Activated T-cell treated with anti-CD3 and anti-CD28 coated beads, Interleukin-2, amount 50 U/mL, for 72 hours (primary cell): ENCODE measurements at regions not wholly inside any gene's neighbourhood (a gene's known extent, or its start where the extent isn't known, plus 50 kb on each side); places are given as distances from the start of the nearest gene placed in this dataset.

Source experiments
- ATAC-seq, 2 donors: fragments of 150-1000 bp; cut with Tn5 transposase; replicated peaks in 1 of 2; 2 replicates each; pipeline ENCODE4 v1.10.0; 2021; ENCODE audit warnings: moderate library complexity in 2 of 2, mild to moderate bottlenecking in 1 of 2
- DNase-seq, 2 donors: peaks; one replicate each; pipeline ENCODE4 v3.0.0; 2021 to 2022; ENCODE audit warnings: mixed read lengths in 1 of 2
- H3K27ac Mint-ChIP-seq: one replicate; pipeline ENCODE4 v1.8.0; 2022; ENCODE audit warnings: mild to moderate bottlenecking, moderate library complexity, mixed read lengths
- H3K27me3 Mint-ChIP-seq: one replicate; pipeline ENCODE4 v1.8.0; 2022; ENCODE audit warnings: low read depth, mixed read lengths
- H3K36me3 Mint-ChIP-seq, 2 donors: one replicate each; pipeline ENCODE4 v1.8.0; 2022; ENCODE audit warnings: mixed read lengths in 2 of 2, mild to moderate bottlenecking in 1 of 2; ENCODE audit not compliant: insufficient read depth in 2 of 2
- H3K4me1 Mint-ChIP-seq: one replicate; pipeline ENCODE4 v1.8.0; 2022; ENCODE audit warnings: low read depth, mixed read lengths
- H3K4me3 Mint-ChIP-seq, 2 donors: one replicate each; pipeline ENCODE4 v1.8.0; 2022; ENCODE audit warnings: mild to moderate bottlenecking in 2 of 2, mixed read lengths in 2 of 2, moderate library complexity in 2 of 2
- H3K9me3 Mint-ChIP-seq, 2 donors: one replicate each; pipeline ENCODE4 v1.8.0; 2022; ENCODE audit warnings: mixed read lengths in 2 of 2

GRCh38 chr18:28961669-28962228 is 784.8 kb upstream of the CDH2 start:
- Mint-ChIP-seq H3K9me3 (peaks cover 3 to 7% of the 10 kb centered on the region in 2 donors), H3K27me3 (no peaks in the 10 kb centered on the region), H3K4me3 (no peak overlapping the region), H3K4me1 (no peaks in the 10 kb centered on the region), H3K27ac (no peak overlapping the region), H3K36me3 (peaks cover 2 to 3% of the 10 kb centered on the region in 2 donors)
- DNase-seq (no peak), ATAC-seq (no peak)

GRCh38 chr18:28960146-28960545 is 783.2 kb upstream of the CDH2 start:
- H3K4me3 Mint-ChIP-seq, result no peak overlapping the region
- H3K27ac Mint-ChIP-seq, result no peak overlapping the region
- DNase-seq (no peak), ATAC-seq (no peak)
- H3K9me3 Mint-ChIP-seq, result peaks cover 3 to 10% of the 10 kb centered on the region in 2 donors
- no peaks in the 10 kb centered on the region for H3K4me1 Mint-ChIP-seq
- H3K27me3 Mint-ChIP-seq, result no peaks in the 10 kb centered on the region
- H3K36me3 Mint-ChIP-seq, result peaks cover 2 to 3% of the 10 kb centered on the region in 2 donors

GRCh38 chr18:28952339-28952738 is 775.4 kb upstream of the CDH2 start:
- no peak for ATAC-seq

GRCh38 chr18:28947900-28948299 is 771.0 kb upstream of the CDH2 start:
- H3K4me1 Mint-ChIP-seq, result no peaks in the 10 kb centered on the region
- H3K27ac Mint-ChIP-seq, result no peak overlapping the region
- ATAC-seq, result no peak
- H3K36me3 Mint-ChIP-seq, result peaks cover 0 to 4% of the 10 kb centered on the region in 2 donors
- no peak overlapping the region for H3K4me3 Mint-ChIP-seq
- DNase-seq, result no peak
- H3K27me3 Mint-ChIP-seq, result no peaks in the 10 kb centered on the region
- H3K9me3 Mint-ChIP-seq, result peaks cover 9 to 10% of the 10 kb centered on the region in 2 donors

More at GRCh38 chr18:28952339-28952738, 775.4 kb upstream of the CDH2 start:
- no peak overlapping the region for H3K27ac Mint-ChIP-seq
- no peaks in the 10 kb centered on the region for H3K27me3 Mint-ChIP-seq
- no peak overlapping the region for H3K4me3 Mint-ChIP-seq
- no peak for DNase-seq
- peaks cover 13 to 15% of the 10 kb centered on the region in 2 donors for H3K9me3 Mint-ChIP-seq
- peaks cover 1 to 4% of the 10 kb centered on the region in 2 donors for H3K36me3 Mint-ChIP-seq
- H3K4me1 Mint-ChIP-seq, result no peaks in the 10 kb centered on the region

- H3K4me3 Mint-ChIP-seq, result no peak overlapping the region
- no peaks in the 10 kb centered on the region for H3K4me1 Mint-ChIP-seq
- DNase-seq (no peak), ATAC-seq (no peak)
- H3K9me3 Mint-ChIP-seq, result peaks cover 6% of the 10 kb centered on the region in 2 donors
- H3K36me3 Mint-ChIP-seq, result peaks cover 0 to 2% of the 10 kb centered on the region in 2 donors
- no peak overlapping the region for H3K27ac Mint-ChIP-seq
- no peaks in the 10 kb centered on the region for H3K27me3 Mint-ChIP-seq
These were observed 769.5 kb upstream of the CDH2 start for GRCh38 chr18:28946471-28946870.

GRCh38 chr18:28922936-28923335 is 746.0 kb upstream of the CDH2 start:
- ATAC-seq (no peak), DNase-seq (no peak)
- peaks cover 2 to 9% of the 10 kb centered on the region in 2 donors for H3K9me3 Mint-ChIP-seq
- H3K36me3 Mint-ChIP-seq, result peaks cover 0 to 1% of the 10 kb centered on the region in 2 donors
- no peak overlapping the region for H3K4me3 Mint-ChIP-seq
- no peaks in the 10 kb centered on the region for H3K4me1 Mint-ChIP-seq
- no peak overlapping the region for H3K27ac Mint-ChIP-seq
- H3K27me3 Mint-ChIP-seq, result no peaks in the 10 kb centered on the region

GRCh38 chr18:28916456-28916855 is 739.5 kb upstream of the CDH2 start:
- Mint-ChIP-seq H3K9me3 (peaks cover 8 to 17% of the 10 kb centered on the region in 2 donors), H3K36me3 (peaks cover 0 to 1% of the 10 kb centered on the region in 2 donors)
- no peak for ATAC-seq

GRCh38 chr18:28905509-28905908 is 728.6 kb upstream of the CDH2 start:
- no peaks in the 10 kb centered on the region for H3K27me3 Mint-ChIP-seq
- H3K4me1 Mint-ChIP-seq, result no peaks in the 10 kb centered on the region
- peaks cover 3 to 4% of the 10 kb centered on the region in 2 donors for H3K36me3 Mint-ChIP-seq
- no peak overlapping the region for H3K27ac Mint-ChIP-seq
- ATAC-seq, result no peak
- peaks cover 8 to 11% of the 10 kb centered on the region in 2 donors for H3K9me3 Mint-ChIP-seq
- H3K4me3 Mint-ChIP-seq, result no peak overlapping the region
- DNase-seq, result no peak

More at GRCh38 chr18:28916456-28916855, 739.5 kb upstream of the CDH2 start:
- DNase-seq, result no peak
- Mint-ChIP-seq H3K4me1 (no peaks in the 10 kb centered on the region), H3K27me3 (no peaks in the 10 kb centered on the region), H3K4me3 (no peak overlapping the region), H3K27ac (no peak overlapping the region)

GRCh38 chr18:28904789-28905364 is 727.9 kb upstream of the CDH2 start:
- Mint-ChIP-seq H3K36me3 (peaks cover 3 to 4% of the 10 kb centered on the region in 2 donors), H3K27ac (peak overlapping the region; percentile 1), H3K4me3 (no peak overlapping the region), H3K9me3 (peaks cover 8 to 11% of the 10 kb centered on the region in 2 donors), H3K27me3 (no peaks in the 10 kb centered on the region), H3K4me1 (no peaks in the 10 kb centered on the region)
- ATAC-seq (no peak), DNase-seq (no peak)

- Mint-ChIP-seq H3K36me3 (peaks cover 3 to 4% of the 10 kb centered on the region in 2 donors), H3K27me3 (no peaks in the 10 kb centered on the region), H3K4me3 (no peak overlapping the region), H3K27ac (no peak overlapping the region), H3K9me3 (peaks cover 11 to 14% of the 10 kb centered on the region in 2 donors), H3K4me1 (no peaks in the 10 kb centered on the region)
- no peak for DNase-seq
- ATAC-seq, result no peak
These were observed 726.4 kb upstream of the CDH2 start for GRCh38 chr18:28903306-28903705.

GRCh38 chr18:28890791-28891190 is 713.9 kb upstream of the CDH2 start:
- Mint-ChIP-seq H3K9me3 (peaks cover 12% of the 10 kb centered on the region in 2 donors), H3K27ac (no peak overlapping the region), H3K36me3 (no peaks in the 10 kb centered on the region), H3K27me3 (no peaks in the 10 kb centered on the region), H3K4me1 (no peaks in the 10 kb centered on the region), H3K4me3 (no peak overlapping the region)
- DNase-seq (no peak), ATAC-seq (no peak)

GRCh38 chr18:28884304-28884703 is 707.4 kb upstream of the CDH2 start:
- no peaks in the 10 kb centered on the region for H3K27me3 Mint-ChIP-seq
- ATAC-seq (no peak), DNase-seq (no peak)
- H3K4me3 Mint-ChIP-seq, result no peak overlapping the region
- H3K36me3 Mint-ChIP-seq, result no peaks in the 10 kb centered on the region
- H3K9me3 Mint-ChIP-seq, result peaks cover 6 to 10% of the 10 kb centered on the region in 2 donors
- H3K4me1 Mint-ChIP-seq, result no peaks in the 10 kb centered on the region
- no peak overlapping the region for H3K27ac Mint-ChIP-seq

GRCh38 chr18:28880856-28881255 is 703.9 kb upstream of the CDH2 start:
- no peaks in the 10 kb centered on the region for H3K4me1 Mint-ChIP-seq
- DNase-seq (no peak), ATAC-seq (no peak)
- H3K27ac Mint-ChIP-seq, result no peak overlapping the region
- no peaks in the 10 kb centered on the region for H3K36me3 Mint-ChIP-seq
- no peaks in the 10 kb centered on the region for H3K27me3 Mint-ChIP-seq
- H3K9me3 Mint-ChIP-seq, result peaks cover 3 to 7% of the 10 kb centered on the region in 2 donors
- H3K4me3 Mint-ChIP-seq, result no peak overlapping the region

- peaks cover 6 to 8% of the 10 kb centered on the region in 2 donors for H3K9me3 Mint-ChIP-seq
- H3K36me3 Mint-ChIP-seq, result no peaks in the 10 kb centered on the region
These were observed 698.1 kb upstream of the CDH2 start for GRCh38 chr18:28875059-28875458.

More at GRCh38 chr18:28875059-28875458, 698.1 kb upstream of the CDH2 start:
- Mint-ChIP-seq H3K4me1 (no peaks in the 10 kb centered on the region), H3K27me3 (no peaks in the 10 kb centered on the region), H3K4me3 (no peak overlapping the region), H3K27ac (no peak overlapping the region)
- DNase-seq (no peak), ATAC-seq (no peak)
